ENCODE measurements at regions not wholly inside any gene's neighbourhood (a gene's known extent, or its start where the extent isn't known, plus 50 kb on each side); places are given as distances from the start of the nearest gene placed in this dataset.

DNA sequence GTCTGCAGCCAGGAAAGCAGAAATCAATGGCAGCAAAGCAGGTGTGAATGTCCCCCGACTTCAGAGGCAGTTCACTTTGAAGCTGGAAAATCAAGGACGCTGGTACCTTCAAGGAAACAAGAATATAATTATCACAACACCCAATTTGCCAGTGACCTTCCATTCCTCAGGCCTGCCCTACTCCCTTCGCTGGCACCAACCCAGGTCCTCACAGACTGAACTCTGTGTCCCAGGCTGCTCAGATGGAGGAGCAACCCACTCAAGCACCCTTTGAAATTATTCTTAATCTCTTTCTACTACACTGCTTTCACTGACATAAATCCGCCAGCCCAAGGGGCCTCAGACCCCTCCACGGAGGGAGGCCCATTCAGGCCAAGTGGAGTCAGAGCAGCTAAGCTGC is 64.7 kb upstream of the WT1 start:
- CTCF ChIA-PET = no interaction called here
- no peak for ATAC-seq
- no peaks in the 10 kb centered on the region for H3K9me3 ChIP-seq
- WGBS (ENCODE audit: missing lambda C conversion rate) = 57% methylated on average over 5 of the region's 5 CpGs
- no peak overlapping the region for H3K4me3 ChIP-seq
- H3K27ac ChIP-seq = no peak overlapping the region
- H3K4me2 ChIP-seq = no peak overlapping the region
- no peaks in the 10 kb centered on the region for H3K4me1 ChIP-seq
- POLR2A ChIA-PET = no interaction called here
- no peak for DNase-seq (ENCODE audit: low read depth in 1 of 2, low spot score in 1 of 2)
- no peak for FAIRE-seq
- TF ChIP-seq, protein P1, sequence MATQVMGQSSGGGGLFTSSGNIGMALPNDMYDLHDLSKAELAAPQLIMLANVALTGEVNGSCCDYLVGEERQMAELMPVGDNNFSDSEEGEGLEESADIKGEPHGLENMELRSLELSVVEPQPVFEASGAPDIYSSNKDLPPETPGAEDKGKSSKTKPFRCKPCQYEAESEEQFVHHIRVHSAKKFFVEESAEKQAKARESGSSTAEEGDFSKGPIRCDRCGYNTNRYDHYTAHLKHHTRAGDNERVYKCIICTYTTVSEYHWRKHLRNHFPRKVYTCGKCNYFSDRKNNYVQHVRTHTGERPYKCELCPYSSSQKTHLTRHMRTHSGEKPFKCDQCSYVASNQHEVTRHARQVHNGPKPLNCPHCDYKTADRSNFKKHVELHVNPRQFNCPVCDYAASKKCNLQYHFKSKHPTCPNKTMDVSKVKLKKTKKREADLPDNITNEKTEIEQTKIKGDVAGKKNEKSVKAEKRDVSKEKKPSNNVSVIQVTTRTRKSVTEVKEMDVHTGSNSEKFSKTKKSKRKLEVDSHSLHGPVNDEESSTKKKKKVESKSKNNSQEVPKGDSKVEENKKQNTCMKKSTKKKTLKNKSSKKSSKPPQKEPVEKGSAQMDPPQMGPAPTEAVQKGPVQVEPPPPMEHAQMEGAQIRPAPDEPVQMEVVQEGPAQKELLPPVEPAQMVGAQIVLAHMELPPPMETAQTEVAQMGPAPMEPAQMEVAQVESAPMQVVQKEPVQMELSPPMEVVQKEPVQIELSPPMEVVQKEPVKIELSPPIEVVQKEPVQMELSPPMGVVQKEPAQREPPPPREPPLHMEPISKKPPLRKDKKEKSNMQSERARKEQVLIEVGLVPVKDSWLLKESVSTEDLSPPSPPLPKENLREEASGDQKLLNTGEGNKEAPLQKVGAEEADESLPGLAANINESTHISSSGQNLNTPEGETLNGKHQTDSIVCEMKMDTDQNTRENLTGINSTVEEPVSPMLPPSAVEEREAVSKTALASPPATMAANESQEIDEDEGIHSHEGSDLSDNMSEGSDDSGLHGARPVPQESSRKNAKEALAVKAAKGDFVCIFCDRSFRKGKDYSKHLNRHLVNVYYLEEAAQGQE (IDR thresholded peaks at IDR 0.05) = no peak
- TF ChIP-seq RCOR1 (IDR thresholded peaks at IDR 0.05; ENCODE audit: low read depth, low read length) = no peak

DNA sequence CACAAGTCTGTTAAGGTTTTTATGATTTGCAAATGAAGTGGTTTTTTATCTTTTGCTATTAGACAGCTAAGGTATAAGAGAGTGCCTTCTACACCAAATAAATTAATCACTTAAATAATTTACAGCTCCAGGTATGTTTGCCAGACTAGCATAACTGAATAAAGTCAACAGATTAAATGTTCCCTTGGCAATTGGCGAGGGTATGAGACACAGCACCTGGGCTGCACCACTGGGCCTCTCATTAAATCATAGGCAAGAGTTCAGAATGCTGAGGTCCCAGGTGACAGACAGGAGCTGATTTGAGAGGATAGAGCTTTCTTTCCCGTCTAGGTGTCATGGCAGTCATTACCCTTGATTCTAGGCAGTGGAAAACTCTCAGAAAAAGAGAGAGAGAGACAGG is 62.6 kb upstream of the WT1 start:
- H3K4me2 ChIP-seq = no peak overlapping the region
- ATAC-seq (no peak), FAIRE-seq (no peak), DNase-seq (ENCODE audit: low read depth in 1 of 2, low spot score in 1 of 2) (no peak)
- H3K27ac ChIP-seq = no peak overlapping the region
- H3K9me3 ChIP-seq = no peaks in the 10 kb centered on the region
- ChIA-PET POLR2A (no interaction called here), CTCF (interaction anchor here (0.6 kb wide), 1 partner anchor 61 kb away, joined by 3 read pairs; no protein-coding TSS in a partner anchor)
- no peak overlapping the region for H3K4me3 ChIP-seq
- 33% methylated on average over 2 of the region's 2 CpGs for WGBS (ENCODE audit: missing lambda C conversion rate)
- no peaks in the 10 kb centered on the region for H3K4me1 ChIP-seq
- TF ChIP-seq CHD4 (IDR thresholded peaks at IDR 0.05; ENCODE audit: borderline replicate concordance) = no peak
- TF ChIP-seq TFCP2L1 (CRISPR knock-in tag; IDR thresholded peaks at IDR 0.05) = no peak
- TF ChIP-seq JUN (IDR thresholded peaks at IDR 0.05) = no peak
- TF ChIP-seq NFE2L2 (conservative IDR thresholded peaks at IDR 0.05; ENCODE audit: low read length) = no peak
- no peak for TF ChIP-seq MAZ (IDR thresholded peaks at IDR 0.05; ENCODE audit: borderline replicate concordance, low read depth, low read length)
- TF ChIP-seq POLR2AphosphoS2 (conservative IDR thresholded peaks at IDR 0.05; ENCODE audit: low read length) = no peak
- TF ChIP-seq, protein P2, sequence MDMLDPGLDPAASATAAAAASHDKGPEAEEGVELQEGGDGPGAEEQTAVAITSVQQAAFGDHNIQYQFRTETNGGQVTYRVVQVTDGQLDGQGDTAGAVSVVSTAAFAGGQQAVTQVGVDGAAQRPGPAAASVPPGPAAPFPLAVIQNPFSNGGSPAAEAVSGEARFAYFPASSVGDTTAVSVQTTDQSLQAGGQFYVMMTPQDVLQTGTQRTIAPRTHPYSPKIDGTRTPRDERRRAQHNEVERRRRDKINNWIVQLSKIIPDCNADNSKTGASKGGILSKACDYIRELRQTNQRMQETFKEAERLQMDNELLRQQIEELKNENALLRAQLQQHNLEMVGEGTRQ (IDR thresholded peaks at IDR 0.05) = no peak
- no peak for TF ChIP-seq RAD21 (conservative IDR thresholded peaks at IDR 0.05 in 1 of 2, IDR thresholded peaks at IDR 0.05 in 1 of 2)
- TF ChIP-seq, protein P3, sequence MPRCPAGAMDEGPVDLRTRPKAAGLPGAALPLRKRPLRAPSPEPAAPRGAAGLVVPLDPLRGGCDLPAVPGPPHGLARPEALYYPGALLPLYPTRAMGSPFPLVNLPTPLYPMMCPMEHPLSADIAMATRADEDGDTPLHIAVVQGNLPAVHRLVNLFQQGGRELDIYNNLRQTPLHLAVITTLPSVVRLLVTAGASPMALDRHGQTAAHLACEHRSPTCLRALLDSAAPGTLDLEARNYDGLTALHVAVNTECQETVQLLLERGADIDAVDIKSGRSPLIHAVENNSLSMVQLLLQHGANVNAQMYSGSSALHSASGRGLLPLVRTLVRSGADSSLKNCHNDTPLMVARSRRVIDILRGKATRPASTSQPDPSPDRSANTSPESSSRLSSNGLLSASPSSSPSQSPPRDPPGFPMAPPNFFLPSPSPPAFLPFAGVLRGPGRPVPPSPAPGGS (IDR thresholded peaks at IDR 0.05) = no peak
- TF ChIP-seq, protein P4, sequence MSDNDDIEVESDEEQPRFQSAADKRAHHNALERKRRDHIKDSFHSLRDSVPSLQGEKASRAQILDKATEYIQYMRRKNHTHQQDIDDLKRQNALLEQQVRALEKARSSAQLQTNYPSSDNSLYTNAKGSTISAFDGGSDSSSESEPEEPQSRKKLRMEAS (IDR thresholded peaks at IDR 0.05) = no peak
- TF ChIP-seq, protein P5, sequence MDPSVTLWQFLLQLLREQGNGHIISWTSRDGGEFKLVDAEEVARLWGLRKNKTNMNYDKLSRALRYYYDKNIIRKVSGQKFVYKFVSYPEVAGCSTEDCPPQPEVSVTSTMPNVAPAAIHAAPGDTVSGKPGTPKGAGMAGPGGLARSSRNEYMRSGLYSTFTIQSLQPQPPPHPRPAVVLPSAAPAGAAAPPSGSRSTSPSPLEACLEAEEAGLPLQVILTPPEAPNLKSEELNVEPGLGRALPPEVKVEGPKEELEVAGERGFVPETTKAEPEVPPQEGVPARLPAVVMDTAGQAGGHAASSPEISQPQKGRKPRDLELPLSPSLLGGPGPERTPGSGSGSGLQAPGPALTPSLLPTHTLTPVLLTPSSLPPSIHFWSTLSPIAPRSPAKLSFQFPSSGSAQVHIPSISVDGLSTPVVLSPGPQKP (IDR thresholded peaks at IDR 0.05; ENCODE audit: low read depth, low read length) = no peak
- TF ChIP-seq MYC (IDR thresholded peaks at IDR 0.05; ENCODE audit: borderline replicate concordance, low read length) = no peak
- TF ChIP-seq CHD2 (IDR thresholded peaks at IDR 0.05; ENCODE audit: low read length, partially characterized antibody) = no peak
- TF ChIP-seq FOSL2 (IDR thresholded peaks at IDR 0.05) = no peak
- no peak for TF ChIP-seq FOSL2 (CRISPR knock-in tag; IDR thresholded peaks at IDR 0.05)

DNA sequence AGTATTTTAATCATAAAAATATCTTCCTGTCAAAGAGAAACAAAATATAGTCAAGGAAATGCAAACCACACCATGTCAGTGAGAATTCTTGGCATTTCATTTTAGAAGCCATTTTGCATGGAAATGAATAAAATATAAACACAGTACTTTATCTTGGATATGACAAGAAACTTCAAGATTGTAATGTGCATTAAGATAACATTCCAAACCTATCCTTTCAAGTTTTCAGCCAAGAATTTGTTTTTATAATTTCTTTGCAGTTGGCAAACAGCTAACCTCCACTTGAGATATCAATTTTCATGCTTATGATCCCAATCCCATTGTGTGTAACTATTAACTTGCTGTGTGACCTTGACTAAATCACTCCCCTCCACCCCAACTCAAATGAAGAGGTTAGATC is 59.3 kb upstream of the WT1 start:
- H3K27ac ChIP-seq = no peak overlapping the region
- TF ChIP-seq RAD21 (conservative IDR thresholded peaks at IDR 0.05 in 1 of 2, IDR thresholded peaks at IDR 0.05 in 1 of 2) (no peak), CHD4 (IDR thresholded peaks at IDR 0.05; ENCODE audit: borderline replicate concordance) (no peak), CBX2 (IDR thresholded peaks at IDR 0.05; ENCODE audit: borderline replicate concordance, low read depth) (no peak), CBX8 (IDR thresholded peaks at IDR 0.05) (no peak), FOSL2 (IDR thresholded peaks at IDR 0.05) (no peak), FOSL2 (CRISPR knock-in tag; IDR thresholded peaks at IDR 0.05) (no peak)
- TF ChIP-seq, protein P6, sequence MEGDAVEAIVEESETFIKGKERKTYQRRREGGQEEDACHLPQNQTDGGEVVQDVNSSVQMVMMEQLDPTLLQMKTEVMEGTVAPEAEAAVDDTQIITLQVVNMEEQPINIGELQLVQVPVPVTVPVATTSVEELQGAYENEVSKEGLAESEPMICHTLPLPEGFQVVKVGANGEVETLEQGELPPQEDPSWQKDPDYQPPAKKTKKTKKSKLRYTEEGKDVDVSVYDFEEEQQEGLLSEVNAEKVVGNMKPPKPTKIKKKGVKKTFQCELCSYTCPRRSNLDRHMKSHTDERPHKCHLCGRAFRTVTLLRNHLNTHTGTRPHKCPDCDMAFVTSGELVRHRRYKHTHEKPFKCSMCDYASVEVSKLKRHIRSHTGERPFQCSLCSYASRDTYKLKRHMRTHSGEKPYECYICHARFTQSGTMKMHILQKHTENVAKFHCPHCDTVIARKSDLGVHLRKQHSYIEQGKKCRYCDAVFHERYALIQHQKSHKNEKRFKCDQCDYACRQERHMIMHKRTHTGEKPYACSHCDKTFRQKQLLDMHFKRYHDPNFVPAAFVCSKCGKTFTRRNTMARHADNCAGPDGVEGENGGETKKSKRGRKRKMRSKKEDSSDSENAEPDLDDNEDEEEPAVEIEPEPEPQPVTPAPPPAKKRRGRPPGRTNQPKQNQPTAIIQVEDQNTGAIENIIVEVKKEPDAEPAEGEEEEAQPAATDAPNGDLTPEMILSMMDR (IDR thresholded peaks at IDR 0.05) = no peak
- TF ChIP-seq, protein P4 (IDR thresholded peaks at IDR 0.05) = no peak
- CTCF ChIA-PET = interaction anchor here (0.7 to 1.4 kb wide), 2 partner anchors 16 to 190 kb away, joined by 3 read pairs; no protein-coding TSS in a partner anchor
- no peaks in the 10 kb centered on the region for H3K4me1 ChIP-seq
- ATAC-seq (no peak), FAIRE-seq (no peak), DNase-seq (ENCODE audit: low read depth in 1 of 2, low spot score in 1 of 2) (no peak)
- POLR2A ChIA-PET = no interaction called here
- H3K9me3 ChIP-seq = no peaks in the 10 kb centered on the region
- H3K4me3 ChIP-seq = no peak overlapping the region
- H3K4me2 ChIP-seq = no peak overlapping the region
